PC-3 (cell line): ENCODE measurements at regions not wholly inside any gene's neighbourhood (a gene's known extent, or its start where the extent isn't known, plus 50 kb on each side); places are given as distances from the start of the nearest gene placed in this dataset.

Experiments used
- EZH2 ChIP-seq: fragments of 300-600 bp; sonication (generic); IDR thresholded peaks from one replicate; pipeline ENCODE4 v1.6.1; 2017; ENCODE audit warnings: antibody characterized with exemption, mild to moderate bottlenecking, low read length; ENCODE audit not compliant: unreplicated experiment
- EZH2phosphoT487 ChIP-seq: fragments of 300-600 bp; sonication (generic); IDR thresholded peaks from 2 replicates; pipeline ENCODE4 v1.6.1; 2018; ENCODE audit warnings: mild to moderate bottlenecking, antibody characterized with exemption, low read length, borderline replicate concordance
- TF ChIP-seq, protein P1 (sequence below): fragments of 300-600 bp; sonication (generic); conservative IDR thresholded peaks from 2 replicates; pipeline ENCODE4 v1.5.1; 2017; ENCODE audit warnings: antibody characterized with exemption, low read depth, mild to moderate bottlenecking, low read length

DNA sequence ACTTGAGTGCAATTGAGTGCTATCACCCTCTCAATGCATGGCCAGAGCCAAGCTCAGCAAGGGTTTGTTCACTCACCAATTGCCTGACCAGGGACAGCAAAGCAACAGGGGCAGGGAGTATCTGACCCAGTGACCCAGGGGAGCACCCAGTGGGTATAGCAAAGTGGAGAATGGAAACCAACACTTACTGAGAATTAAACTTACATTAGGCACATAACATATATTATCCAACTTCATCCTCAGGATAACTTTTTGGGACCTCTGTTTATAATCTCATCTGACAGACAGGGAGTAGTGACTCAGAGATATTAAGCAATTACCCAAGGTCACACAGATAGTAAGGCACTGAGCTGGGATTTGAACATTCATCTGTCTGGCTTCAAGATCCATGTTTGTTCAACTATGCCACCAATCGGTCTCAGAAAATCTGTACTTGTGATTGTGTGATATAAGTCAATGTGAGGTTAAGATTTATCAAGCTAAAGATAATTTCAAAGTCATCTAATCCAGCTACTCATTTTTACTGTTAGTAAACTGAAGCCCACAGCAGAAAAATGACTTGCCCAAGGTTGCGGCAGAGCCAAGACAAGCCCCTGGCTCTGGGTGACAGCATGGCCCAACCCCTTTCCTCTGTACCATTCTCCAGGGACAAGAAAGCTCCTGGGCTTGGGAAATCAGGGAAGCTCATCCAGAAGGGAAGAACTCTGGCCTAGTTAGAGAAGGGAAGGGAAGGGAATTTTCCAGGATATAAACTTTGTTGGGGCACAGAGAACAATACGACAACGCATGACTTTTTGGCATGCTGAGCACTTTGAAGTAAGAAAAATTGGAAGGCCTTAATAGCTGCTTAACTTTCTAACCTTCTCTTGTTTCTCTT, 138.0 kb upstream of the SMAD3 start:
- TF ChIP-seq, protein P1, sequence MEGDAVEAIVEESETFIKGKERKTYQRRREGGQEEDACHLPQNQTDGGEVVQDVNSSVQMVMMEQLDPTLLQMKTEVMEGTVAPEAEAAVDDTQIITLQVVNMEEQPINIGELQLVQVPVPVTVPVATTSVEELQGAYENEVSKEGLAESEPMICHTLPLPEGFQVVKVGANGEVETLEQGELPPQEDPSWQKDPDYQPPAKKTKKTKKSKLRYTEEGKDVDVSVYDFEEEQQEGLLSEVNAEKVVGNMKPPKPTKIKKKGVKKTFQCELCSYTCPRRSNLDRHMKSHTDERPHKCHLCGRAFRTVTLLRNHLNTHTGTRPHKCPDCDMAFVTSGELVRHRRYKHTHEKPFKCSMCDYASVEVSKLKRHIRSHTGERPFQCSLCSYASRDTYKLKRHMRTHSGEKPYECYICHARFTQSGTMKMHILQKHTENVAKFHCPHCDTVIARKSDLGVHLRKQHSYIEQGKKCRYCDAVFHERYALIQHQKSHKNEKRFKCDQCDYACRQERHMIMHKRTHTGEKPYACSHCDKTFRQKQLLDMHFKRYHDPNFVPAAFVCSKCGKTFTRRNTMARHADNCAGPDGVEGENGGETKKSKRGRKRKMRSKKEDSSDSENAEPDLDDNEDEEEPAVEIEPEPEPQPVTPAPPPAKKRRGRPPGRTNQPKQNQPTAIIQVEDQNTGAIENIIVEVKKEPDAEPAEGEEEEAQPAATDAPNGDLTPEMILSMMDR, result no peak
- TF ChIP-seq EZH2 (no peak), EZH2phosphoT487 (no peak)
